SK-N-SH (cell line): ENCODE measurements at regions not wholly inside any gene's neighbourhood (a gene's known extent, or its start where the extent isn't known, plus 50 kb on each side); places are given as distances from the start of the nearest gene placed in this dataset.

Experiments
- CTCF ChIA-PET: fragments of 300-600, 350-600 bp; formaldehyde crosslinking; extraction: SDS; loops from one replicate; lab custom pipeline; 2021; lab: Yijun Ruan, JAX
- POLR2A ChIA-PET: fragments of 350-600 bp; sonication (Branson Sonifier 250); formaldehyde crosslinking; extraction: SDS; loops from one replicate; lab custom pipeline; 2020; ENCODE audit warnings: antibody characterized with exemption, inconsistent platforms; lab: Yijun Ruan, JAX
- DNase-seq: peaks from one replicate; pipeline ENCODE4 v3.0.0; 2012
- H2AFZ ChIP-seq: fragments of 200-600 bp; sonication (generic); 2 replicates; pipeline ENCODE4 v1.8.1; 2016; ENCODE audit warnings: antibody characterized with exemption, mild to moderate bottlenecking, low read depth
- H3F3A ChIP-seq: fragments of 200-600 bp; sonication (generic); replicated peaks from 2 replicates; pipeline ENCODE3; 2016; ENCODE audit warnings: antibody characterized with exemption, mild to moderate bottlenecking; ENCODE audit not compliant: insufficient read depth
- H3K27ac ChIP-seq, 2 experiments: fragments of 200-500 bp in 1 of 2; fragments of 200-600 bp in 1 of 2; sonication (Bioruptor generic) in 1 of 2; sonication (generic), shearing (Covaris generic) in 1 of 2; 2 replicates each; pipeline versions ENCODE4 v1.5.1 to v1.6.1; 2014 to 2016; ENCODE audit warnings: low read depth in 2 of 2, inconsistent platforms in 1 of 2, low read length in 1 of 2, mild to moderate bottlenecking in 1 of 2, mixed read lengths in 1 of 2
- H3K27me3 ChIP-seq: fragments of 200-600 bp; sonication (generic), shearing (Covaris generic); 2 replicates; pipeline ENCODE4 v1.6.1; 2016; ENCODE audit warnings: mixed run types; ENCODE audit not compliant: insufficient read depth
- H3K36me3 ChIP-seq, 2 experiments: fragments of 200-500 bp in 1 of 2; fragments of 200-600 bp in 1 of 2; sonication (Bioruptor generic) in 1 of 2; sonication (generic) in 1 of 2; replicated peaks in 1 of 2; 2 replicates each; pipeline versions ENCODE3 to v1.5.1; 2014 to 2016; ENCODE audit warnings: low read length in 1 of 2, mild to moderate bottlenecking in 1 of 2; ENCODE audit not compliant: insufficient read depth in 2 of 2, control insufficient read depth in 1 of 2
- H3K4me1 ChIP-seq, 2 experiments: fragments of 200-500 bp in 1 of 2; fragments of 200-600 bp in 1 of 2; sonication (Bioruptor generic) in 1 of 2; sonication (generic), shearing (Covaris generic) in 1 of 2; 2 replicates each; pipeline versions ENCODE4 v1.5.1 to v1.6.1; 2014 to 2016; ENCODE audit warnings: low read depth in 1 of 2, low read length in 1 of 2, mixed run types in 1 of 2; ENCODE audit not compliant: insufficient read depth in 2 of 2, control insufficient read depth in 1 of 2
- H3K4me2 ChIP-seq: fragments of 200-600 bp; sonication (generic), shearing (Covaris generic); 2 replicates; pipeline ENCODE4 v1.6.1; 2017; ENCODE audit warnings: mixed run types
- H3K4me3 ChIP-seq, 2 experiments: fragments of 200-500 bp in 1 of 2; fragments of 200-600 bp in 1 of 2; sonication (Bioruptor generic) in 1 of 2; sonication (generic), shearing (Covaris generic) in 1 of 2; 2 replicates each; pipeline versions ENCODE4 v1.5.1 to v1.8.1; 2014 to 2016; ENCODE audit warnings: low read depth in 2 of 2, inconsistent platforms in 1 of 2, low read length in 1 of 2, mild to moderate bottlenecking in 1 of 2, mixed read lengths in 1 of 2, moderate library complexity in 1 of 2
- H3K79me2 ChIP-seq: fragments of 200-600 bp; sonication (generic); 2 replicates; pipeline ENCODE4 v1.8.1; 2017; ENCODE audit warnings: mild to moderate bottlenecking; ENCODE audit not compliant: insufficient read depth
- H3K9ac ChIP-seq: fragments of 200-600 bp; sonication (generic); 2 replicates; pipeline ENCODE4 v1.6.1; 2017; ENCODE audit warnings: mixed run types
- H3K9me2 ChIP-seq: fragments of 200-600 bp; sonication (generic); 2 replicates; pipeline ENCODE4 v1.6.1; 2017; ENCODE audit warnings: mixed run types
- H3K9me3 ChIP-seq: fragments of 200-600 bp; sonication (generic); 2 replicates; pipeline ENCODE4 v1.6.1; 2017; ENCODE audit warnings: mixed run types, mild to moderate bottlenecking, moderate library complexity
- H4K20me1 ChIP-seq: fragments of 200-600 bp; sonication (generic); 2 replicates; pipeline ENCODE4 v1.6.1; 2017; ENCODE audit warnings: mild to moderate bottlenecking, mixed run types; ENCODE audit not compliant: insufficient read depth
- ELF1 ChIP-seq: IDR thresholded peaks from 2 replicates; pipeline ENCODE4 v1.4.0; 2012
- EZH2phosphoT487 ChIP-seq: fragments of 200-600 bp; sonication (generic); IDR thresholded peaks from 2 replicates; pipeline ENCODE4 v1.6.1; 2017; ENCODE audit warnings: low read depth, mixed run types, mild to moderate bottlenecking, antibody characterized with exemption, moderate library complexity, borderline replicate concordance
- FOSL2 ChIP-seq: IDR thresholded peaks from 2 replicates; pipeline ENCODE4 v1.4.0; 2012; ENCODE audit warnings: low read depth, mild to moderate bottlenecking, moderate library complexity, borderline replicate concordance
- FOXM1 ChIP-seq: IDR thresholded peaks from 2 replicates; pipeline ENCODE4 v1.4.0; 2012; ENCODE audit warnings: low read depth, mild to moderate bottlenecking
- GABPA ChIP-seq: IDR thresholded peaks from 2 replicates; pipeline ENCODE4 v1.4.0; 2012; ENCODE audit warnings: low read depth, mild to moderate bottlenecking
- GATA2 ChIP-seq: sonication (generic); formaldehyde crosslinking; IDR thresholded peaks from 2 replicates; pipeline ENCODE4 v1.5.0; 2020; ENCODE audit warnings: mild to moderate bottlenecking, missing genetic modification reagents
- RFX5 ChIP-seq: IDR thresholded peaks from 2 replicates; pipeline ENCODE4 v1.6.1; 2012; ENCODE audit warnings: mild to moderate bottlenecking, improper control_type of control experiment, low read length
- RXRA ChIP-seq: IDR thresholded peaks from 2 replicates; pipeline ENCODE4 v1.4.0; 2012; ENCODE audit warnings: low read depth, mild to moderate bottlenecking, borderline replicate concordance
- SIN3A ChIP-seq: IDR thresholded peaks from 2 replicates; pipeline ENCODE4 v1.6.1; 2012; ENCODE audit warnings: low read depth, mild to moderate bottlenecking, low read length, moderate library complexity, borderline replicate concordance
- TCF12 ChIP-seq: IDR thresholded peaks from 2 replicates; pipeline ENCODE4 v1.4.0; 2012
- TEAD4 ChIP-seq: IDR thresholded peaks from 2 replicates; pipeline ENCODE4 v1.4.0; 2012; ENCODE audit warnings: mild to moderate bottlenecking, borderline replicate concordance; ENCODE audit not compliant: insufficient read depth
- TF ChIP-seq, protein P1 (sequence below): IDR thresholded peaks from 2 replicates; pipeline ENCODE4 v1.4.0; 2012; ENCODE audit warnings: low read depth, borderline replicate concordance
- TF ChIP-seq, protein P2 (sequence below): IDR thresholded peaks from 2 replicates; pipeline ENCODE4 v1.6.1; 2012; ENCODE audit warnings: mild to moderate bottlenecking, low read depth, low read length, moderate library complexity
- TF ChIP-seq, protein P3 (sequence below): fragments of 200-600 bp; sonication (generic); IDR thresholded peaks from 2 replicates; pipeline ENCODE4 v1.6.1; 2017; ENCODE audit warnings: antibody characterized with exemption, mild to moderate bottlenecking, moderate library complexity

DNA sequence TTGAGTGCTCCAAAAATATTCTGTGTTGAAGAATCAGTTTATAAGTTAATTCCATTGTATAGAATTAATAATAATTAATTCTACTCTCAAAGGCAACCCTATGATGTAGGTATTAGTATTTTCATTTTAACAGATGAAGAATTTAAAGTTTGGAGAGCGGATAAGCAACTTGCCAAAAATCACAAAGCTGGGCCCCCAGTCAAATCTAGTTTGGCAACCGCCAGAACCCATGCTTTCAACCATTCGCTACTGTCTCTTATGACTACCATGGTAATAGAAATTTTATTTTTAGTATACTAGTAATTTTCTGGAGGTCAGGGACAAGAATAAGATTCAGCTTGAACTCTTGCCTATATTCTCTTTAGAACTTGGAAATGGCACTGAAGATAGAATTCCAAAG lies 229.8 kb downstream of the IBTK start (continued):
- TF ChIP-seq, protein P1, sequence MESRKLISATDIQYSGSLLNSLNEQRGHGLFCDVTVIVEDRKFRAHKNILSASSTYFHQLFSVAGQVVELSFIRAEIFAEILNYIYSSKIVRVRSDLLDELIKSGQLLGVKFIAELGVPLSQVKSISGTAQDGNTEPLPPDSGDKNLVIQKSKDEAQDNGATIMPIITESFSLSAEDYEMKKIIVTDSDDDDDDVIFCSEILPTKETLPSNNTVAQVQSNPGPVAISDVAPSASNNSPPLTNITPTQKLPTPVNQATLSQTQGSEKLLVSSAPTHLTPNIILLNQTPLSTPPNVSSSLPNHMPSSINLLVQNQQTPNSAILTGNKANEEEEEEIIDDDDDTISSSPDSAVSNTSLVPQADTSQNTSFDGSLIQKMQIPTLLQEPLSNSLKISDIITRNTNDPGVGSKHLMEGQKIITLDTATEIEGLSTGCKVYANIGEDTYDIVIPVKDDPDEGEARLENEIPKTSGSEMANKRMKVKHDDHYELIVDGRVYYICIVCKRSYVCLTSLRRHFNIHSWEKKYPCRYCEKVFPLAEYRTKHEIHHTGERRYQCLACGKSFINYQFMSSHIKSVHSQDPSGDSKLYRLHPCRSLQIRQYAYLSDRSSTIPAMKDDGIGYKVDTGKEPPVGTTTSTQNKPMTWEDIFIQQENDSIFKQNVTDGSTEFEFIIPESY = no peak
- TF ChIP-seq FOXM1 (no peak), TEAD4 (no peak), GABPA (no peak), TCF12 (no peak), GATA2 (CRISPR knock-in tag) (no peak)
- TF ChIP-seq, all 33 proteins: peak for 0

DNA sequence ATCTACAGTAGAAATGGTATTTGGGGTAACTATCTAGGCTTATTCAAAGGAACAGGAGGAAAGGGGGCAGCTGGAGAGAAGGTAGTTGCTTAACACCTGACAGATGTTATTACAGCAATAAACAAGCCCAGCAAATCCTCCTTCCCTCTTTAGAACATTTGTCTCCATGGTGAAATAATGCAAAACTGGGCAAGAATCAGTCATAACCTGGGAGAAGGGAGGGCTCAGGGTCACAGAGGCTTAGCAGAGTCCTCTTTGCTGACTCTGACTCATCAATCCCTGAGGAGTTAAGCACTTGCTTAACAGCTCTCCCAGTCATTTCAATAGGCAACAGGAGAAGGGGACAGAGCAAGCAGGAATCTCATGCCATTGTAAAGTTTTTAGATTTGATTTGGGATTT lies 230.3 kb downstream of the IBTK start:
- H3K27ac ChIP-seq = peak overlapping the region in 1 of 2 experiments; percentile 69; a peak in 2 of 4 replicates
- H4K20me1 ChIP-seq = no peaks in the 10 kb centered on the region
- peak overlapping the region; percentile 64; the same call in 1 of the 2 replicates for H3K4me2 ChIP-seq
- H3K36me3 ChIP-seq = no peaks in the 10 kb centered on the region
- H3K4me3 ChIP-seq = no peak overlapping the region
- no peak for DNase-seq
- H3K79me2 ChIP-seq = no peaks in the 10 kb centered on the region
- peaks cover 0 to 15% of the 10 kb centered on the region in 2 experiments; a peak in 2 of 4 replicates for H3K4me1 ChIP-seq
- H3F3A ChIP-seq = peaks cover 13% of the 10 kb centered on the region
- H3K9me3 ChIP-seq = no peaks in the 10 kb centered on the region
- H3K9ac ChIP-seq = peak overlapping the region; percentile 19; the same call in 1 of the 2 replicates
- no peaks in the 10 kb centered on the region for H3K27me3 ChIP-seq
- TF ChIP-seq EZH2phosphoT487 = no peak
- no peak for TF ChIP-seq SIN3A
- TF ChIP-seq GATA2 (CRISPR knock-in tag) = no peak
- peak; percentile 37; the same call in 1 of the 2 replicates for TF ChIP-seq FOSL2
- TF ChIP-seq RFX5 = no peak
- no peak for TF ChIP-seq ELF1
- peak; percentile 14; the same call in 1 of the 2 replicates for TF ChIP-seq RXRA
- peak; percentile 7; the same call in 1 of the 2 replicates for TF ChIP-seq TCF12
- TF ChIP-seq, protein P2, sequence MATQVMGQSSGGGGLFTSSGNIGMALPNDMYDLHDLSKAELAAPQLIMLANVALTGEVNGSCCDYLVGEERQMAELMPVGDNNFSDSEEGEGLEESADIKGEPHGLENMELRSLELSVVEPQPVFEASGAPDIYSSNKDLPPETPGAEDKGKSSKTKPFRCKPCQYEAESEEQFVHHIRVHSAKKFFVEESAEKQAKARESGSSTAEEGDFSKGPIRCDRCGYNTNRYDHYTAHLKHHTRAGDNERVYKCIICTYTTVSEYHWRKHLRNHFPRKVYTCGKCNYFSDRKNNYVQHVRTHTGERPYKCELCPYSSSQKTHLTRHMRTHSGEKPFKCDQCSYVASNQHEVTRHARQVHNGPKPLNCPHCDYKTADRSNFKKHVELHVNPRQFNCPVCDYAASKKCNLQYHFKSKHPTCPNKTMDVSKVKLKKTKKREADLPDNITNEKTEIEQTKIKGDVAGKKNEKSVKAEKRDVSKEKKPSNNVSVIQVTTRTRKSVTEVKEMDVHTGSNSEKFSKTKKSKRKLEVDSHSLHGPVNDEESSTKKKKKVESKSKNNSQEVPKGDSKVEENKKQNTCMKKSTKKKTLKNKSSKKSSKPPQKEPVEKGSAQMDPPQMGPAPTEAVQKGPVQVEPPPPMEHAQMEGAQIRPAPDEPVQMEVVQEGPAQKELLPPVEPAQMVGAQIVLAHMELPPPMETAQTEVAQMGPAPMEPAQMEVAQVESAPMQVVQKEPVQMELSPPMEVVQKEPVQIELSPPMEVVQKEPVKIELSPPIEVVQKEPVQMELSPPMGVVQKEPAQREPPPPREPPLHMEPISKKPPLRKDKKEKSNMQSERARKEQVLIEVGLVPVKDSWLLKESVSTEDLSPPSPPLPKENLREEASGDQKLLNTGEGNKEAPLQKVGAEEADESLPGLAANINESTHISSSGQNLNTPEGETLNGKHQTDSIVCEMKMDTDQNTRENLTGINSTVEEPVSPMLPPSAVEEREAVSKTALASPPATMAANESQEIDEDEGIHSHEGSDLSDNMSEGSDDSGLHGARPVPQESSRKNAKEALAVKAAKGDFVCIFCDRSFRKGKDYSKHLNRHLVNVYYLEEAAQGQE = no peak
- TF ChIP-seq, protein P3, sequence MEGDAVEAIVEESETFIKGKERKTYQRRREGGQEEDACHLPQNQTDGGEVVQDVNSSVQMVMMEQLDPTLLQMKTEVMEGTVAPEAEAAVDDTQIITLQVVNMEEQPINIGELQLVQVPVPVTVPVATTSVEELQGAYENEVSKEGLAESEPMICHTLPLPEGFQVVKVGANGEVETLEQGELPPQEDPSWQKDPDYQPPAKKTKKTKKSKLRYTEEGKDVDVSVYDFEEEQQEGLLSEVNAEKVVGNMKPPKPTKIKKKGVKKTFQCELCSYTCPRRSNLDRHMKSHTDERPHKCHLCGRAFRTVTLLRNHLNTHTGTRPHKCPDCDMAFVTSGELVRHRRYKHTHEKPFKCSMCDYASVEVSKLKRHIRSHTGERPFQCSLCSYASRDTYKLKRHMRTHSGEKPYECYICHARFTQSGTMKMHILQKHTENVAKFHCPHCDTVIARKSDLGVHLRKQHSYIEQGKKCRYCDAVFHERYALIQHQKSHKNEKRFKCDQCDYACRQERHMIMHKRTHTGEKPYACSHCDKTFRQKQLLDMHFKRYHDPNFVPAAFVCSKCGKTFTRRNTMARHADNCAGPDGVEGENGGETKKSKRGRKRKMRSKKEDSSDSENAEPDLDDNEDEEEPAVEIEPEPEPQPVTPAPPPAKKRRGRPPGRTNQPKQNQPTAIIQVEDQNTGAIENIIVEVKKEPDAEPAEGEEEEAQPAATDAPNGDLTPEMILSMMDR = no peak
- CTCF ChIA-PET = interaction anchor here (1.0 to 1.7 kb wide), 2 partner anchors 11 to 23 kb away, joined by 3 to 5 read pairs; no protein-coding TSS in a partner anchor
- no peaks in the 10 kb centered on the region for H3K9me2 ChIP-seq
- POLR2A ChIA-PET = no interaction called here
- H2AFZ ChIP-seq = no peak overlapping the region
